B cell (primary cell): ENCODE measurements at regions not wholly inside any gene's neighbourhood (a gene's known extent, or its start where the extent isn't known, plus 50 kb on each side); places are given as distances from the start of the nearest gene placed in this dataset.

Experiments used
- ATAC-seq: fragments of 200-7000 bp; cut with Tn5 transposase; one replicate; pipeline ENCODE4 v1.10.0; 2021; ENCODE audit warnings: low read depth, mild to moderate bottlenecking, moderate number of reproducible peaks, moderate library complexity
- CTCF ChIA-PET: fragments of 350-600 bp; sonication (Branson Sonifier 250); formaldehyde crosslinking; loops from one replicate; lab custom pipeline; 2021; ENCODE audit warnings: antibody characterized with exemption, inconsistent platforms; lab: Charles Lee
- POLR2A ChIA-PET: fragments of 350-600 bp; sonication (Branson Sonifier 250); formaldehyde crosslinking; loops from one replicate; lab custom pipeline; 2021; ENCODE audit warnings: antibody characterized with exemption; lab: Charles Lee
- DNase-seq: peaks from one replicate; pipeline ENCODE4 v3.0.0; 2013
- H2AFZ ChIP-seq: 2 replicates; pipeline ENCODE4 v1.6.1; 2012; ENCODE audit warnings: mild to moderate bottlenecking, low read depth, low read length; ENCODE audit not compliant: insufficient read depth, poor library complexity, severe bottlenecking
- H3K27ac ChIP-seq, 2 donors: 1 replicate in 1 of 2; 2 replicates in 1 of 2; pipeline ENCODE4 v1.5.1; 2012 to 2013; ENCODE audit warnings: low read length in 2 of 2, mild to moderate bottlenecking in 2 of 2, moderate library complexity in 1 of 2
- H3K27me3 ChIP-seq, 4 experiments: fragments of 200-600 bp in 1 of 4; sonication (generic) in 1 of 4; replicated peaks in 1 of 4; 1 replicate in 2 of 4; 2 replicates in 2 of 4; pipeline versions ENCODE4 v1.6.1 to v1.7.0; 2013 to 2016; ENCODE audit warnings: low read length in 3 of 4, mild to moderate bottlenecking in 2 of 4, mixed read lengths in 1 of 4, moderate library complexity in 1 of 4; ENCODE audit not compliant: insufficient read depth in 4 of 4, control insufficient read depth in 3 of 4; ENCODE audit errors: control extremely low read depth in 1 of 4
- H3K36me3 ChIP-seq, 2 experiments: replicated peaks in 1 of 2; 1 replicate in 1 of 2; 2 replicates in 1 of 2; pipeline versions ENCODE4 v1.6.1 to v1.7.1; 2013; ENCODE audit warnings: low read length in 1 of 2; ENCODE audit not compliant: insufficient read depth in 2 of 2, control insufficient read depth in 1 of 2; ENCODE audit errors: control extremely low read depth in 1 of 2, extremely low read depth in 1 of 2
- H3K4me1 ChIP-seq, 2 donors: fragments of 200-600 bp in 1 of 2; sonication (generic) in 1 of 2; 1 replicate in 1 of 2; 2 replicates in 1 of 2; pipeline versions ENCODE4 v1.5.1 to v1.6.1; 2013 to 2017; ENCODE audit warnings: low read length in 2 of 2; ENCODE audit not compliant: control insufficient read depth in 2 of 2, insufficient read depth in 2 of 2
- H3K4me2 ChIP-seq: replicated peaks from 2 replicates; pipeline ENCODE3; 2012; ENCODE audit warnings: mild to moderate bottlenecking, low read depth, low read length; ENCODE audit not compliant: poor library complexity, severe bottlenecking
- H3K4me3 ChIP-seq, 5 experiments: fragments of 200-600 bp in 1 of 5; sonication (generic) in 1 of 5; 1 replicate in 3 of 5; 2 replicates in 2 of 5; pipeline versions ENCODE4 v1.5.1 to v1.7.0; 2011 to 2016; ENCODE audit warnings: low read length in 4 of 5, mild to moderate bottlenecking in 4 of 5, low read depth in 2 of 5, control low read depth in 1 of 5, moderate library complexity in 1 of 5; ENCODE audit not compliant: insufficient read depth in 1 of 5; ENCODE audit errors: control extremely low read depth in 1 of 5, extremely low read depth in 1 of 5
- H3K79me2 ChIP-seq: fragments of 200-600 bp; sonication (generic); one replicate; pipeline ENCODE4 v1.6.0; 2016; ENCODE audit warnings: low read length; ENCODE audit not compliant: control insufficient read depth, insufficient read depth
- H3K9ac ChIP-seq: fragments of 200-600 bp; sonication (generic); 2 replicates; pipeline ENCODE4 v1.6.1; 2017; ENCODE audit warnings: mild to moderate bottlenecking, low read length, moderate library complexity
- H3K9me3 ChIP-seq, 3 donors: one replicate each; pipeline versions ENCODE4 v1.6.1 to v1.7.1; 2013; ENCODE audit warnings: low read length in 2 of 3; ENCODE audit not compliant: control insufficient read depth in 2 of 3, insufficient read depth in 1 of 3; ENCODE audit errors: control extremely low read depth in 1 of 3
- H4K20me1 ChIP-seq: 2 replicates; pipeline ENCODE4 v1.6.0; 2012; ENCODE audit warnings: mild to moderate bottlenecking, low read length; ENCODE audit not compliant: insufficient read depth, control insufficient read depth, poor library complexity, severe bottlenecking
- H3K27ac Mint-ChIP-seq: one replicate; pipeline ENCODE4 v1.8.0; 2021; ENCODE audit warnings: mixed read lengths
- H3K27me3 Mint-ChIP-seq: one replicate; pipeline ENCODE4 v1.8.0; 2021; ENCODE audit warnings: mixed read lengths
- H3K4me1 Mint-ChIP-seq: one replicate; pipeline ENCODE4 v1.8.0; 2021; ENCODE audit warnings: mixed read lengths
- H3K4me3 Mint-ChIP-seq: one replicate; pipeline ENCODE4 v1.8.0; 2021; ENCODE audit warnings: mixed read lengths
- H3K9me3 Mint-ChIP-seq: one replicate; pipeline ENCODE4 v1.8.0; 2022; ENCODE audit warnings: mixed read lengths; ENCODE audit not compliant: insufficient read depth
- EZH2 ChIP-seq: IDR thresholded peaks from 2 replicates; pipeline ENCODE4 v1.6.1; 2012; ENCODE audit warnings: borderline replicate concordance, low read depth, mild to moderate bottlenecking, moderate library complexity, low read length; ENCODE audit not compliant: insufficient read depth, poor library complexity, severe bottlenecking
- WGBS: methylation state at CpG from one replicate; pipeline ENCODE4 v1.1.5; 2013; ENCODE audit warnings: missing lambda C conversion rate; ENCODE audit not compliant: insufficient coverage; 5-methylcytosine and 5-hydroxymethylcytosine counted together
- intact Hi-C: fragments of 100-400 bp; cut with micrococcal nuclease; formaldehyde crosslinking; loops from one replicate; pipeline ENCODE4 v1.10.0; 2022
- TF ChIP-seq, protein P1 (sequence below): fragments of 200-600 bp; IDR thresholded peaks from one replicate; pipeline ENCODE4 v1.8.0; 2022; ENCODE audit warnings: antibody characterized with exemption, mild to moderate bottlenecking

DNA sequence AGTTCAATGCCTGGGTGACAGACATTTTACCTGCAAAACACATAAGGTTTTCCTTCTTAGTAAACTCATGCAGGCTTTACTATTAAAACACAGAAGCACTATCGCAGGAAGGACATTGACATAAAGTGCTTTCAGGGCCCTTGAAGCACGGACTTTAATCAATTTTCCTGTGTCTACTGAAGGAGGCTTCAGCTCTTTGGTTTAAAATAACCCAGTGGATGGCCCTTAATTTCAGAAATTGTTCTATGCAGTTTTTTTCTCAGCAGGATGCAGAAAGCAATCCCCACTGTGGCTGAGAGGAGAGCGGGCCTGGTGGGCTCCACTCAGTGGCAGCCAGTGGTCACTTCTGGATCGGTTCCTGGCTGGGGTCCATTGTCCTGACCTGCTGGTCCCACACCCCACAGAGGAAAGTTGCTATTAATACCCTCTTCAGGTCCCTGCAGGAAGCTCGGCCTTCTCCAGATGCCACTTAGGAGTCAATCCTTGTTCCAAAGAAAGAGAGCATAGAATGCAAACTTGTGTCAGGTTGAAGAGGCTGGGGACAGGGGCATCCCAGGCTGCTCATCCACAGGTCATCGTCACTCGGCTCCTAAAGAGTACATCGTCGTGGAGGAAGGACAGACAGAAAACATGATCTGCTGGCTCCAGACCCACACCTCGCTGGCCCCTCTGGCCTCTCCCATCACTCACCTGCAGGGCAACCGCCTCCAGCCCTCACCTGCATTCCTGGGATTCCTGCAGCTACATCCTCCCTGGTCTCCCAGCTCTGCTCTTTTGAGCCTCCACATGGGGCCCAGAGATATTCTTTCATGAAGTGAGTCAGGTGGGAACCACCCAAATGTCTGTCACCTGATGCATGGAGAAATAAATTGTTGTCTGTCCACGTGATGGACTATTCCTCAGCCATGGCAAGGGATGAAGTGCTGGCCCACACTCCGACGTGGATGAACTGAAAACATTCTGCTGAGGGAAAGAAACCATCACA lies 153.1 kb downstream of the PSMG1 start:
- CTCF ChIA-PET = no interaction called here
- no peak overlapping the region for H3K27ac ChIP-seq
- no peak overlapping the region for H3K4me3 Mint-ChIP-seq

More for the DNA sequence above, 153.1 kb downstream of the PSMG1 start:
- intact Hi-C loops = no loop called here
- peaks cover 0 to 14% (median 1%) of the 10 kb centered on the region in 3 donors for H3K9me3 ChIP-seq
- H4K20me1 ChIP-seq = no peaks in the 10 kb centered on the region
- ATAC-seq (no peak), DNase-seq (no peak)
- H3K4me1 Mint-ChIP-seq = no peaks in the 10 kb centered on the region
- no peak overlapping the region for H2AFZ ChIP-seq
- peaks cover 5% of the 10 kb centered on the region for H3K9me3 Mint-ChIP-seq
- H3K36me3 ChIP-seq = no peaks in the 10 kb centered on the region
- no peak for TF ChIP-seq EZH2
- TF ChIP-seq, protein P1, sequence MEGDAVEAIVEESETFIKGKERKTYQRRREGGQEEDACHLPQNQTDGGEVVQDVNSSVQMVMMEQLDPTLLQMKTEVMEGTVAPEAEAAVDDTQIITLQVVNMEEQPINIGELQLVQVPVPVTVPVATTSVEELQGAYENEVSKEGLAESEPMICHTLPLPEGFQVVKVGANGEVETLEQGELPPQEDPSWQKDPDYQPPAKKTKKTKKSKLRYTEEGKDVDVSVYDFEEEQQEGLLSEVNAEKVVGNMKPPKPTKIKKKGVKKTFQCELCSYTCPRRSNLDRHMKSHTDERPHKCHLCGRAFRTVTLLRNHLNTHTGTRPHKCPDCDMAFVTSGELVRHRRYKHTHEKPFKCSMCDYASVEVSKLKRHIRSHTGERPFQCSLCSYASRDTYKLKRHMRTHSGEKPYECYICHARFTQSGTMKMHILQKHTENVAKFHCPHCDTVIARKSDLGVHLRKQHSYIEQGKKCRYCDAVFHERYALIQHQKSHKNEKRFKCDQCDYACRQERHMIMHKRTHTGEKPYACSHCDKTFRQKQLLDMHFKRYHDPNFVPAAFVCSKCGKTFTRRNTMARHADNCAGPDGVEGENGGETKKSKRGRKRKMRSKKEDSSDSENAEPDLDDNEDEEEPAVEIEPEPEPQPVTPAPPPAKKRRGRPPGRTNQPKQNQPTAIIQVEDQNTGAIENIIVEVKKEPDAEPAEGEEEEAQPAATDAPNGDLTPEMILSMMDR = no peak
- H3K4me3 ChIP-seq = no peak overlapping the region
- peaks cover 0 to 5% (median 0%) of the 10 kb centered on the region in 4 experiments for H3K27me3 ChIP-seq
- POLR2A ChIA-PET = no interaction called here
- H3K4me1 ChIP-seq = no peaks in the 10 kb centered on the region
- WGBS = 86% methylated on average over 14 of the region's 14 CpGs
- H3K9ac ChIP-seq = no peak overlapping the region
- peaks cover 14% of the 10 kb centered on the region for H3K27me3 Mint-ChIP-seq
- no peak overlapping the region for H3K27ac Mint-ChIP-seq
- no peaks in the 10 kb centered on the region for H3K79me2 ChIP-seq
- no peak overlapping the region for H3K4me2 ChIP-seq
